Right atrium auricular region (tissue), 2 donors: ENCODE measurements at regions not wholly inside any gene's neighbourhood (a gene's known extent, or its start where the extent isn't known, plus 50 kb on each side); places are given as distances from the start of the nearest gene placed in this dataset.

ENCODE experiments used
- DNase-seq: peaks from one replicate; pipeline ENCODE4 v3.0.0-alpha.2; 2019; ENCODE audit warnings: low spot score
- H3K27ac ChIP-seq, 2 donors: fragments of 200-600 bp; sonication (generic); 1 replicate in 1 of 2; 2 replicates in 1 of 2; pipeline ENCODE4 v1.5.1; 2016 to 2019
- H3K27me3 ChIP-seq, 2 donors: fragments of 200-600 bp; sonication (generic); one replicate each; pipeline versions ENCODE4 v1.5.1 to v1.6.0; 2017 to 2019
- H3K36me3 ChIP-seq: fragments of 200-600 bp; sonication (generic); one replicate; pipeline ENCODE4 v1.5.1; 2016
- H3K4me1 ChIP-seq, 2 donors: fragments of 200-600 bp; sonication (generic); one replicate each; pipeline versions ENCODE4 v1.5.1 to v1.6.0; 2017 to 2019
- H3K4me3 ChIP-seq, 2 donors: fragments of 200-600 bp; sonication (generic); 1 replicate in 1 of 2; 2 replicates in 1 of 2; pipeline ENCODE4 v1.5.1; 2017 to 2019; ENCODE audit warnings: mild to moderate bottlenecking in 1 of 2, moderate library complexity in 1 of 2
- H3K9me3 ChIP-seq, 2 donors: fragments of 200-600 bp; sonication (generic); one replicate each; pipeline ENCODE4 v1.5.1; 2019
- CTCF ChIP-seq, 2 donors: fragments of 200-600 bp; sonication (generic); IDR thresholded peaks; one replicate each; pipeline ENCODE4 v1.5.1; 2019; ENCODE audit warnings: antibody characterized with exemption in 2 of 2

- Histone ChIP-seq H3K36me3 (no peaks in the 10 kb centered on the region), H3K4me1 (peaks cover 0 to 76% of the 10 kb centered on the region in 2 donors)
These were observed 138.1 kb downstream of the C9orf50 start for GRCh38 chr9:129482521-129483414.

GRCh38 chr9:129481810-129482511 lies 138.9 kb downstream of the C9orf50 start:
- peaks cover 0 to 68% of the 10 kb centered on the region in 2 donors for H3K4me1 ChIP-seq
- no peak for DNase-seq
- no peaks in the 10 kb centered on the region for H3K9me3 ChIP-seq
- H3K27me3 ChIP-seq, result no peaks in the 10 kb centered on the region
- H3K36me3 ChIP-seq, result no peaks in the 10 kb centered on the region
- peak in 1 of 2 donors; percentile 33 for TF ChIP-seq CTCF (IDR thresholded peaks at IDR 0.05)
- H3K4me3 ChIP-seq, result peak overlapping the region; percentile 41 to 59
- H3K27ac ChIP-seq, result peak overlapping the region; percentile 99

More at GRCh38 chr9:129482521-129483414, 138.1 kb downstream of the C9orf50 start:
- H3K9me3 ChIP-seq, result no peaks in the 10 kb centered on the region
- H3K4me3 ChIP-seq, result peak overlapping the region; percentile 41 to 59
- peak overlapping the region; percentile 99 for H3K27ac ChIP-seq
- H3K27me3 ChIP-seq, result no peaks in the 10 kb centered on the region
- peak; percentile 90 for DNase-seq
- TF ChIP-seq CTCF (IDR thresholded peaks at IDR 0.05), result no peak

- Histone ChIP-seq H3K36me3 (no peaks in the 10 kb centered on the region), H3K4me1 (peaks cover 0 to 63% of the 10 kb centered on the region in 2 donors), H3K27me3 (no peaks in the 10 kb centered on the region), H3K27ac (peak overlapping the region; percentile 99), H3K4me3 (no peak overlapping the region), H3K9me3 (no peaks in the 10 kb centered on the region)
- no peak for DNase-seq
- TF ChIP-seq CTCF (IDR thresholded peaks at IDR 0.05), result no peak
These were observed 139.5 kb downstream of the C9orf50 start for GRCh38 chr9:129481424-129481809.

GRCh38 chr9:129480745-129481144 lies 140.2 kb downstream of the C9orf50 start:
- peak overlapping the region; percentile 99 for H3K27ac ChIP-seq
- TF ChIP-seq CTCF (IDR thresholded peaks at IDR 0.05), result no peak
- H3K27me3 ChIP-seq, result no peaks in the 10 kb centered on the region
- no peaks in the 10 kb centered on the region for H3K36me3 ChIP-seq
- no peak overlapping the region for H3K4me3 ChIP-seq
- H3K9me3 ChIP-seq, result no peaks in the 10 kb centered on the region
- H3K4me1 ChIP-seq, result peaks cover 0 to 56% of the 10 kb centered on the region in 2 donors
- no peak for DNase-seq

- peak overlapping the region; percentile 99 for H3K27ac ChIP-seq
- no peak overlapping the region for H3K4me3 ChIP-seq
- TF ChIP-seq CTCF (IDR thresholded peaks at IDR 0.05), result no peak
- no peak for DNase-seq
- no peaks in the 10 kb centered on the region for H3K27me3 ChIP-seq
- no peaks in the 10 kb centered on the region for H3K9me3 ChIP-seq
- peaks cover 0 to 51% of the 10 kb centered on the region in 2 donors for H3K4me1 ChIP-seq
- H3K36me3 ChIP-seq, result no peaks in the 10 kb centered on the region
These were observed 140.7 kb downstream of the C9orf50 start for GRCh38 chr9:129480227-129480626.
